Neural cell (in vitro differentiated cells): ENCODE measurements at regions not wholly inside any gene's neighbourhood (a gene's known extent, or its start where the extent isn't known, plus 50 kb on each side); places are given as distances from the start of the nearest gene placed in this dataset.

ENCODE experiments used
- H2AFZ ChIP-seq: fragments of 200-600, 300-800 bp; sonication (generic), shearing (Covaris generic); 2 replicates; pipeline ENCODE4 v1.6.0; 2014; ENCODE audit warnings: low read depth, mild to moderate bottlenecking, antibody characterized with exemption, low read length, moderate library complexity
- H3F3A ChIP-seq: fragments of 200-600 bp; shearing (Covaris generic); 2 replicates; pipeline ENCODE4 v1.6.1; 2016; ENCODE audit warnings: mild to moderate bottlenecking, moderate library complexity, mixed read lengths, antibody characterized with exemption, low read length; ENCODE audit not compliant: insufficient read depth, poor library complexity, severe bottlenecking
- H3K27ac ChIP-seq: fragments of 200-600, 300-800 bp; sonication (generic), shearing (Covaris generic); 2 replicates; pipeline ENCODE4 v1.5.1; 2014; ENCODE audit warnings: mild to moderate bottlenecking, low read length, moderate library complexity
- H3K27me3 ChIP-seq: fragments of 300-800, 200-600 bp; sonication (generic), shearing (Covaris generic); 2 replicates; pipeline ENCODE4 v1.6.0; 2014; ENCODE audit warnings: mild to moderate bottlenecking, low read depth, low read length, moderate library complexity; ENCODE audit not compliant: insufficient read depth
- H3K36me3 ChIP-seq: fragments of 300-800, 200-600 bp; sonication (generic), shearing (Covaris generic); 2 replicates; pipeline ENCODE4 v1.5.1; 2014; ENCODE audit warnings: mild to moderate bottlenecking, antibody characterized with exemption, low read length, moderate library complexity; ENCODE audit not compliant: insufficient read depth
- H3K4me2 ChIP-seq: fragments of 300-800, 200-600 bp; sonication (generic), shearing (Covaris generic); 2 replicates; pipeline ENCODE4 v1.6.0; 2014; ENCODE audit warnings: mild to moderate bottlenecking, low read length
- H3K4me3 ChIP-seq: fragments of 300-800, 200-600 bp; sonication (generic), shearing (Covaris generic); 2 replicates; pipeline ENCODE4 v1.5.1; 2014; ENCODE audit warnings: mild to moderate bottlenecking, low read length, moderate library complexity
- H3K79me2 ChIP-seq: fragments of 200-600 bp; shearing (Covaris generic); replicated peaks from 2 replicates; pipeline ENCODE4 v1.6.0; 2014; ENCODE audit warnings: mild to moderate bottlenecking, low read length, moderate library complexity; ENCODE audit not compliant: insufficient read depth
- H3K9ac ChIP-seq: fragments of 300-800, 200-600 bp; sonication (generic), shearing (Covaris generic); 2 replicates; pipeline ENCODE4 v1.6.1; 2016; ENCODE audit warnings: mild to moderate bottlenecking, low read length, mixed read lengths
- H3K9me2 ChIP-seq: fragments of 200-600 bp; shearing (Covaris generic); 2 replicates; pipeline ENCODE4 v1.6.1; 2016; ENCODE audit warnings: mild to moderate bottlenecking, low read length, mixed read lengths; ENCODE audit not compliant: insufficient read depth
- H3K9me3 ChIP-seq: fragments of 200-600, 300-800 bp; sonication (generic), shearing (Covaris generic); 2 replicates; pipeline ENCODE4 v1.6.1; 2016; ENCODE audit warnings: mild to moderate bottlenecking, mixed run types, low read length, moderate library complexity, mixed read lengths
- H4K20me1 ChIP-seq: fragments of 200-600 bp; shearing (Covaris generic); 2 replicates; pipeline ENCODE4 v1.6.1; 2016; ENCODE audit warnings: mild to moderate bottlenecking, mixed run types; ENCODE audit not compliant: insufficient read depth
- CTCF ChIP-seq: fragments of 450-650 bp; IDR thresholded peaks from 2 replicates; pipeline ENCODE4 v1.5.1; 2014; ENCODE audit warnings: antibody characterized with exemption, mild to moderate bottlenecking, moderate library complexity; ENCODE audit not compliant: poor library complexity, severe bottlenecking
- EP300 ChIP-seq: fragments of 450-650 bp; conservative IDR thresholded peaks from 2 replicates; pipeline ENCODE4 v1.6.1; 2014; ENCODE audit warnings: antibody characterized with exemption, mild to moderate bottlenecking, moderate library complexity; ENCODE audit not compliant: poor library complexity, severe bottlenecking
- EZH2 ChIP-seq: fragments of 200-600, 300-800 bp; shearing (Covaris generic), sonication (generic); IDR thresholded peaks from 2 replicates; pipeline ENCODE4 v1.6.1; 2014; ENCODE audit warnings: antibody characterized with exemption, low read length, borderline replicate concordance, mild to moderate bottlenecking; ENCODE audit not compliant: insufficient read depth, poor library complexity, severe bottlenecking
- MXI1 ChIP-seq: fragments of 450-650 bp; conservative IDR thresholded peaks from 2 replicates; pipeline ENCODE4 v1.6.1; 2014; ENCODE audit warnings: antibody characterized with exemption, mild to moderate bottlenecking; ENCODE audit not compliant: poor library complexity, severe bottlenecking
- POLR2AphosphoS5 ChIP-seq: IDR thresholded peaks from 2 replicates; pipeline ENCODE4 v1.6.1; 2012
- RAD21 ChIP-seq: fragments of 450-650 bp; conservative IDR thresholded peaks from 2 replicates; pipeline ENCODE4 v1.6.1; 2014; ENCODE audit warnings: antibody characterized with exemption, mild to moderate bottlenecking, moderate library complexity
- REST ChIP-seq: IDR thresholded peaks from 2 replicates; pipeline ENCODE4 v1.6.1; 2012; ENCODE audit warnings: borderline replicate concordance
- SMC3 ChIP-seq: fragments of 450-650 bp; conservative IDR thresholded peaks from 2 replicates; pipeline ENCODE4 v1.6.1; 2014; ENCODE audit warnings: antibody characterized with exemption, mild to moderate bottlenecking, moderate library complexity; ENCODE audit not compliant: poor library complexity
- TAF1 ChIP-seq: IDR thresholded peaks from 2 replicates; pipeline ENCODE4 v1.6.1; 2012; ENCODE audit warnings: low read depth

DNA sequence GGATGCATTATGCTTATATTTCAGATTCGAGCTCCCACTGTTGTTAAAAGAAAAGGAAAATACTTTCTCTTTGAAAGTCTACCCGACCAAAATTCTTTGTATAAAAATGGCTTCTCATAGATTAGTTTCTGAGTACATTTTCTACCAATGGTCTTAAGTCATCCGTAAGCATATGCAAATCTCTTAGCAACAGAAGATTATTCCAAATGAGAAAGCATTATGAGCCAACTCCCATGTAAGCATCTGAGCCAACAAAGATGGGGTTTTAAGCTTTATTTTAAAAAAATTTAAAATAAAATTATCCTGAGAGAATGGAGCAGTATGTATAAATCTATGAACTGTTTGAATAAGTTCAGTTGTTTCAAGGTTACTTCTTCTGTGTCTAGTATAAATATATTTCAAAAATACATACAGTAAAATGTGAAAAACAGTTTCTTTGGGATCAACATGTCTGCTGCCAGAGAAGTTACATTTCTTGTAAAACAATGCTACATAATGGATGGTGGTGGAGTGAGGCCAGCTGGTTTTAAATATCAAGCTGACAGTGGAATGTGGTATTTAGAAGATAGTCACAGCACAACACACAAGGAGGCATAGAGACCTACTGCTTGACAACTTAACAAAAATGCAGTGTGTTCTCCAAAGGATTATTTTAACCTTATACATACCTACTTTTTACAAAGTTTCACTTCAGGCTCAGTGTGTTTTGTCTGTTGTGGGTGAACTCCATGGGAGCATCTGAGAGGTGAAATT, 199.5 kb upstream of the DIPK2B start:
- no peaks in the 10 kb centered on the region for H3K9me3 ChIP-seq
- H4K20me1 ChIP-seq, result no peaks in the 10 kb centered on the region
- H3K9ac ChIP-seq, result no peak overlapping the region
- H3K9me2 ChIP-seq, result no peaks in the 10 kb centered on the region
- H2AFZ ChIP-seq, result no peak overlapping the region
- no peak overlapping the region for H3K4me2 ChIP-seq
- H3K4me3 ChIP-seq, result no peak overlapping the region
- H3K27me3 ChIP-seq, result no peaks in the 10 kb centered on the region
- H3F3A ChIP-seq, result no peaks in the 10 kb centered on the region
- H3K79me2 ChIP-seq, result no peaks in the 10 kb centered on the region
- no peaks in the 10 kb centered on the region for H3K36me3 ChIP-seq
- H3K27ac ChIP-seq, result no peak overlapping the region
- TF ChIP-seq EP300 (no peak), TAF1 (no peak)

DNA sequence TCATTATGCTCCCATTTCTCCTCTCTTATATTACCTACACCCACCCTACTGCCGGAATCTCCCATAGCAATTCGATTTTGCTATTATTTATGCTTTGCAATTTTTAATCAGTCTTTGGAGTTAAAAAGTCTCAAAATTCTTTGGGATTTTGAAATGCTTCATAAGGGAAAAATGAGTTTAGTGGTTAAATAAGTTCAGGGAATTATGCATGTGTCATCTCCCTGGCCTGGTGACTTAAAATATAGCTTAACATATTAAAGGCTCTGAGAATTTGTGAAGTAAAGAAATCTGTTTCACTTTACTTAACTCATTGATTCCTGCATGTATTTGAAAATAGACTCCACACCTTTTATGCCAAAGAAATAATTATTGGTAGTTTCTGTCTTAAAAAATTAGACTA, 185.1 kb upstream of the DIPK2B start:
- H2AFZ ChIP-seq, result no peak overlapping the region
- H3K36me3 ChIP-seq, result no peaks in the 10 kb centered on the region
- no peak overlapping the region for H3K4me3 ChIP-seq
- no peaks in the 10 kb centered on the region for H3K9me3 ChIP-seq
- H3K27me3 ChIP-seq, result no peaks in the 10 kb centered on the region
- TF ChIP-seq RAD21, result no peak
- no peak for TF ChIP-seq TAF1
- TF ChIP-seq EP300, result no peak
- H4K20me1 ChIP-seq, result no peaks in the 10 kb centered on the region
- no peaks in the 10 kb centered on the region for H3F3A ChIP-seq
- H3K9ac ChIP-seq, result no peak overlapping the region
- no peaks in the 10 kb centered on the region for H3K79me2 ChIP-seq
- no peak overlapping the region for H3K4me2 ChIP-seq
- no peaks in the 10 kb centered on the region for H3K9me2 ChIP-seq
- no peak overlapping the region for H3K27ac ChIP-seq

GRCh38 chrX:45381841-45382240, 181.2 kb upstream of the DIPK2B start:
- Histone ChIP-seq H2AFZ (no peak overlapping the region), H3K79me2 (no peaks in the 10 kb centered on the region), H3K27ac (no peak overlapping the region)

More at GRCh38 chrX:45381841-45382240, 181.2 kb upstream of the DIPK2B start:
- Histone ChIP-seq H3K4me2 (no peak overlapping the region), H3F3A (no peaks in the 10 kb centered on the region), H4K20me1 (no peaks in the 10 kb centered on the region), H3K4me3 (no peak overlapping the region), H3K27me3 (no peaks in the 10 kb centered on the region), H3K9ac (no peak overlapping the region), H3K9me3 (no peaks in the 10 kb centered on the region), H3K36me3 (no peaks in the 10 kb centered on the region), H3K9me2 (no peaks in the 10 kb centered on the region)
- TF ChIP-seq SMC3 (no peak), TAF1 (no peak), REST (no peak), EP300 (no peak), POLR2AphosphoS5 (no peak), RAD21 (no peak), EZH2 (no peak), MXI1 (no peak), CTCF (no peak)
